ENCODE measurements at regions not wholly inside any gene's neighbourhood (a gene's known extent, or its start where the extent isn't known, plus 50 kb on each side); places are given as distances from the start of the nearest gene placed in this dataset.

- TF ChIP-seq CTCF (conservative IDR thresholded peaks at IDR 0.05; ENCODE audit: low read depth, low read length): no peak
- DNase-seq (ENCODE audit: low read depth): no peak
- H3K4me3 ChIP-seq (ENCODE audit: low read depth, low read length): no peak overlapping the region
Measured at GRCh38 chr18:4842287-4842686, 354.8 kb downstream of the AKAIN1 start.

- H3K4me3 ChIP-seq (ENCODE audit: low read depth, low read length): no peak overlapping the region
- no peak for DNase-seq (ENCODE audit: low read depth)
- TF ChIP-seq CTCF (conservative IDR thresholded peaks at IDR 0.05; ENCODE audit: low read depth, low read length): no peak
Measured at GRCh38 chr18:4839639-4840038, 357.4 kb downstream of the AKAIN1 start.

GRCh38 chr18:4836141-4836540 lies 360.9 kb downstream of the AKAIN1 start:
- DNase-seq (ENCODE audit: low read depth): no peak
- no peak for TF ChIP-seq CTCF (conservative IDR thresholded peaks at IDR 0.05; ENCODE audit: low read depth, low read length)
- H3K4me3 ChIP-seq (ENCODE audit: low read depth, low read length): no peak overlapping the region

GRCh38 chr18:4831791-4832375 lies 365.2 kb downstream of the AKAIN1 start:
- TF ChIP-seq CTCF (conservative IDR thresholded peaks at IDR 0.05; ENCODE audit: low read depth, low read length): no peak
- no peak overlapping the region for H3K4me3 ChIP-seq (ENCODE audit: low read depth, low read length)
- DNase-seq (ENCODE audit: low read depth): no peak

GRCh38 chr18:4831127-4831526 lies 365.9 kb downstream of the AKAIN1 start:
- no peak for TF ChIP-seq CTCF (conservative IDR thresholded peaks at IDR 0.05; ENCODE audit: low read depth, low read length)
- no peak overlapping the region for H3K4me3 ChIP-seq (ENCODE audit: low read depth, low read length)
- no peak for DNase-seq (ENCODE audit: low read depth)

- H3K4me3 ChIP-seq (ENCODE audit: low read depth, low read length): no peak overlapping the region
- no peak for TF ChIP-seq CTCF (conservative IDR thresholded peaks at IDR 0.05; ENCODE audit: low read depth, low read length)
- no peak for DNase-seq (ENCODE audit: low read depth)
Measured at GRCh38 chr18:4823091-4823490, 368.0 kb upstream of the DLGAP1 start.

- no peak for TF ChIP-seq CTCF (conservative IDR thresholded peaks at IDR 0.05; ENCODE audit: low read depth, low read length)
- DNase-seq (ENCODE audit: low read depth): no peak
- no peak overlapping the region for H3K4me3 ChIP-seq (ENCODE audit: low read depth, low read length)
Measured at GRCh38 chr18:4821801-4822200, 366.7 kb upstream of the DLGAP1 start.

All from choroid plexus epithelial cell (primary cell).